Muscle of back (tissue), 3 donors: ENCODE measurements at regions not wholly inside any gene's neighbourhood (a gene's known extent, or its start where the extent isn't known, plus 50 kb on each side); places are given as distances from the start of the nearest gene placed in this dataset.

Source experiments
- DNase-seq, 3 donors: peaks; one replicate each; pipeline versions ENCODE4 v3.0.0 to v3.0.0-alpha.2; 2013

DNA sequence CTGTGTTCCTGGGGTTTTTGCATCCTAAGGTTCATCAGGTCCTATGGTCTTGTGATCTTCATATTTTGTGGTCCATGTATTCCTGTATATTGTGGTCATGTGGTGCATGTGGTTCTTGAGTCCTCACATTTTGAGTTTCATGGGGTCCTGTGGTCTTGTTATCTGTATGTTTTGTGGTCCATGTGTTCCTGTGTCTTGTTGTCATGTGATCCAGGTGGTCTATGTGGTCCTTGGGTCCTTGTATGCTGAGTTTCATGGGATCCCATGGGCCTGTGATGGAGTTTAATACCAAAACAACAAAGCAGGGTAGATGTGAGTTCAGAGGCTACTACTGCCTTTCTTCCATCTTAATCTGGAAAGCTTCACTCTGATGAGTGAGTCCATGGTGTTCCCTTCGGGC, 166.4 kb downstream of the TMEM18 start:
- no peak for DNase-seq

DNA sequence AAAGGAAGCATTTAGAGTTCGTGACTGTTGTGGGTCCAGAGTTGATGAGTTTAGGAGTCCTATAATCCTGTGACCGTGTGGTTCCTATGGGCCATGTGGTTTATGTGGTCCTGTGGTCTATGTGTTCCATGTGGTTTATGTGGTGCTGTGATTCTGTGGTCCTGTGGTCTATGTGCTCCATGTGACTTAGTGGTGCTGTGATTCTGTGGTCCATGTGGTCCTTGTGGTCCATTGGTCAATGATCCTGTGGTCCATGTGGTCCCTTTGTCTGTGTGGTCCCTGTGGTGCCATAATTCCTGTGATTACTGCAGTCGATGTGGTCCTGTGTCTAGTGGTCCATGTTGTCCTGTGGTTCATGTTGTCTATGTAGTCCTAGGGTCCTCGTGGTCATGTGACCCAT, 167.3 kb downstream of the TMEM18 start:
- DNase-seq = no peak

DNA sequence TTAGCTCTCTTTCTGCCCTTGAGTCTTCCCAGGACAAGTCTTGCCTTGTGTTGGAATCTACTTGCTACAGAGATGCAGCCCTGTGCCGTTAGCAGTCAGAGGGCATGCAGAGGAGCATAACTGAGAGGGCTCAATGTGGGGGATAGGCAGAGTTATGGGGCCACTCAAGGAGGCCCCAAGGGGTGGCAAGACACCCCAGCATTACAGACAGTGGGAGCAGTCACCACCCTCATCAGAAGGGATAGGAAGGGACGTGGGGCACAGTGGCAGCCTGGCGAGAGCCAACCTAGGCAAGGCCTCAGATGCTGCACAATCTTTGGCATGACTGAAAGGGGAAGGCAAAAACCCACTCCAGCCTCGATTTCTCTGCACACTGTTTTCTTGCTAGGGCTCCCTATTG, 169.1 kb downstream of the TMEM18 start:
- DNase-seq = no peak

- DNase-seq = no peak
Measured at GRCh38 chr2:506866-507265, 170.3 kb downstream of the TMEM18 start.

DNA sequence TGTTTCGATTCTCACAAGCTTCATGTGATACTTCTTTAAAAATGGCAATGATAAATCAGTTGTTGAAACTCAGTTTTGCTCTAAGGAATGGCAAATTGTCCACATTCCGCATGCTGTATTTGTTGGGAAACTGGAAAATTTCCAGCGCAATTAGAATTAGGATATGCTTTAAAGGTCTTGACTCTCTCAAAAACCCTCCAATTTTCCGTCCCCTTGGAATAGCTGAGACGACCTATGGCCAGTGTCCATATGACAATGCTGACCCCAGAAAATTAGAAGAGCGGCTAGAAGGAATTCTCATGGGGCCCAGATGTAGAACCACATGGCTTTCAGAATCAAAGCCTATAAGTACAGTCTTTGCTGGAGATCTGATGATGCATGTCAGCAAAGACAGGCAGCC, 170.8 kb downstream of the TMEM18 start:
- peak; percentile 28 to 65 (median 47) for DNase-seq

GRCh38 chr2:505941-506340, 171.3 kb downstream of the TMEM18 start:
- no peak for DNase-seq

DNA sequence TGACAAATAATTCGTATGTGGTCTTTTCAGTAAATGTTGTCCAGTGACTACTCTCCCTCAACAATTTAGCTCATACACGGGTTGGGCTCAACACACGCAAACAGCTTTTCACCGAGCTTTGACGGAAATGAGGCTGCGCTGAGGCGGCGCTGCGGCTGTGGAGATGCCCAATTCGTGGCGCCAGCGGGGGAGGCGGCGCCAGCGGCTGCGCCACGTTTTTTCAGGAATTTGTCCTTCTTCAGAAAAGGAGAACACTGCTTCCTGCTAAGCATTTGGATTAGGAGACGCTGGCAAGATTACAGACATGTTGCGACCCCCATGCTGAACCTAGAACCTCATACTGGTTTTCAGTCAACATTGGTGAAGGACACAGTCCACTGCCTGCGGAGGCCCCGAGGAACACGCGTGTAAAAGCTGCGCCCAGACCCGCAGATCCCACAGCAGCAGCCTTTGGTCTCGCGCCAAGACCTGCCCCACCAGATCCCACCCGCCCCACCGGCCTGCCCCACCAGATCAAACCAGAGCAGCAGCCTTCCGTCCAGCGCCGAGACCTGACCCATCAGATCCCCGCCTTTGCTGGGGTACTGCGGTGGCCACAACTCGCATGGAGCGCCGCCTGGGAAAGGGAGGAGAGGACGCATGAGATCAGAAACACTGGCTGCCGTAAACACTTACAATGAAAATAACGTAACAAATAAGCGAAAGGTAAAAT, 173.8 kb downstream of the TMEM18 start:
- no peak for DNase-seq

DNA sequence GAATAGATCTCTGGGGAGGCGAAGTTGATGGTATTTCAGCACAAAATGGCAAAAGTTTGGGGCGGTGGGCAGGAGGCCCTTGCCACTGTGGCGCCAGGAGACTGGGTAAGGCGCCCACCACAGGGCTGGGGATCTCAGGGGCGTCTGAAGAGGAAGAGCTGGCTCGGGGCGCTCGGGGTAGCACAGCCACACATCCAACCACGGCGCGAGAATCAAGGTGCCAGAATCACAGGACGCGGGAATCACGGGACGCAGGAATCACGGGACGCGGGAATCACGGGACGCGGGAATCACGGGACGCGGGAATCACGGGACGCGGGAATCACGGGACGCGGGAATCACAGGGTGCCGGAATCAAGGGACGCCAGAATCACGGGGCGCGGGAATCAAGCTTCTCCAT, 174.4 kb downstream of the TMEM18 start:
- no peak for DNase-seq

DNA sequence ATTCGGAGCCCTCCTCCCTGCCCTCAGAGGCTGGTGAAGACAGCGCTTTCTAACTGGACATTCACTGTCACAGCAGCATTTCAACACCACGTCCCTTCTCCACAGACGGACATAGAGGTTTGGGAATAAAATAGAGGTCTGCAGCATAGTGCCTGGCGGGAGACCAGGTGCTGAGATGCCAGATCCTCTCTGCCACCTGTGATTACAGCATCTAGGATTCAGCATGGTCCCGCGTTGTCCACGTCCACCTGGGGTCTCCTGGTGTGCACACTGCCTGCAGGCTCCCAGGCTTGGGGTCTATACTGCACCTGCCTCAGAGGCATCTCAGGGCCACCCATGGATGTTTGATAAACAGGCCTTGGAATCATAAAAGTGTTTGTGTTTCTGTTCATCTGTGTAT, 175.5 kb downstream of the TMEM18 start:
- no peak for DNase-seq

- no peak for DNase-seq
Measured at GRCh38 chr2:501130-501529, 176.1 kb downstream of the TMEM18 start.

GRCh38 chr2:499726-500125, 177.5 kb downstream of the TMEM18 start:
- no peak for DNase-seq

DNA sequence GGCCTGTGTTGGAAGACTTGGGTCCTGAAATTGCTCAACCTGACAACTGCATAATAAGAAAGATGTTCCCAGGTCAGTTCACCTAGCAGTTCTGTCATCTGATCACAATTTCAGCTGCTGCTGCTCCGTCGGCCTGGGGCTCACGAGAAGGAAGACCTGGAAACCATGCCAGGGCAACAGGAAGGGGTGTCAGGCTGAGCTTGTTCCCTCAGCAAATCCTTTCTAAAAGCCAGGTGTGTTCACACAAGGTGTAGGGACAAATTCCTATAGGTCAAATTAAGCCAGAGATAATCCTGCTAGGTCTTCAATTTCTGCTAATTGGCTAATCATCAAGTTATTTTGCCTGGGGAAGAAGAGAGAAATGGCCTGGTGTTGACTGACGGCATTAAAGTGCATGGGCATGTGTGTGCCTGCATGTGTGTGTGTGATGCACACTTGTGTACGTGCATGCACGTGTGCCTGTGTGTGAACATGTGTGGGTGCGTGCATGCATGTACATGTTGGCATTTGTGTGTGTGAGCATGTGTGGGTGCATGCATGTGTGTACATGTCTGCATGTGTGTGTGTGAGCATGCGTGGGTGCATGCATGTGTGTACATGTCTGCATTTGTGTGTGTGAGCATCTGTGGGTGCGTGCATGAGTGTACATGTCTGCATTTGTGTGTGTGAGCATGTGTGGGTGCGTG, 178.6 kb downstream of the TMEM18 start:
- no peak for DNase-seq

DNA sequence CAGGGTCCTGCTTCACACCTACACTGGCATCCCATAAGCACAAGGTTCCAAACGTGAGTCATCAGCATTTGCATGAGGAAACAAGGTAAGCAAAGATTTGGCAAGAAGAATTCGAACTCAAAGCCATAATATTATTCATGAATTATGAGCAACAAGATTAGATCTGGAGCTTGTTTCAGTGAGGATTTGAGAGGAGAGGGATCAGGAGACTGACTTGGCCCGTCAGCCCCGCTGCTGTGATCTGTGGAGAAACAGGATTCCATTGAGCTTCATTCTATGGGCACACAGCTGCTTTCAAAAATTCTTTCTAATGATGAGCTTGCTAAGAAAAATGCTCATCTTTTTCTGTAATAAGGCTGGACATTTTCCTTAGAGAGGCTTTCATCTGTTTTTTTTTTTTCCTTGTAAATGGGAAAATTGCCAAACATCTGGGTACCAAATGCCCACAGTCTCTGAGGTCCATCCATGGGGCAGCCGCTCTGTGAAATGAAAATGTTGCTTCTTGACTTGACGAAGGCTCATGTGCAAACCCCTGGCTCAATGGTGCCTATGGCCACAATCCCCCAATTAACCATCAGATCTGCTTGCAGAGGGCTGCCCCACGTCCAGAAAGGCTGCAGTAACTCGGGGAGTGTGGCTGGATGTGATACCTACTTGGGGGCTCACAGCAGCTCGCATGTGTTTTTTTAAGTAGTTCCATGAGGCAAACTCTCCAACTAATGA, 179.3 kb downstream of the TMEM18 start:
- no peak for DNase-seq

GRCh38 chr2:496729-497128, 180.5 kb downstream of the TMEM18 start:
- no peak for DNase-seq

GRCh38 chr2:495745-496275, 181.4 kb downstream of the TMEM18 start:
- DNase-seq = no peak

DNA sequence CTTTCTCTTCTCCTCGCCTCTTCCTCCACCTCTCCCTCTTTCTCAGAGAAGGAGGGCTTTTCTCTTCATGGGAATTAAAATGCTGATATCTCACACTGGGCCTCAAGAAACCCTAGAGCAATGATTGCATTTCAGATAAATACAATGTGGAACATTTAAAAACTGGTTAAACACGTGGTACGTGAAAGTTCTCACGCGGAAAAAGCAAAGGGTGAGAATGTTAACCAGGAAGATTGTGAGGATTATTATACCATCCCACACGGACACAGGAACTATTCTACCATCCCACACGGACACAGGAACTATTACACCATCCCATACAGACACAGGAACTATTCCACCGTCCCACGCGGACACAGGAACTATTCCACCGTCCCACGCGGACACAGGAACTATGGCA, 182.4 kb downstream of the TMEM18 start:
- no peak for DNase-seq

GRCh38 chr2:493228-493627, 184.0 kb downstream of the TMEM18 start:
- DNase-seq = no peak

DNA sequence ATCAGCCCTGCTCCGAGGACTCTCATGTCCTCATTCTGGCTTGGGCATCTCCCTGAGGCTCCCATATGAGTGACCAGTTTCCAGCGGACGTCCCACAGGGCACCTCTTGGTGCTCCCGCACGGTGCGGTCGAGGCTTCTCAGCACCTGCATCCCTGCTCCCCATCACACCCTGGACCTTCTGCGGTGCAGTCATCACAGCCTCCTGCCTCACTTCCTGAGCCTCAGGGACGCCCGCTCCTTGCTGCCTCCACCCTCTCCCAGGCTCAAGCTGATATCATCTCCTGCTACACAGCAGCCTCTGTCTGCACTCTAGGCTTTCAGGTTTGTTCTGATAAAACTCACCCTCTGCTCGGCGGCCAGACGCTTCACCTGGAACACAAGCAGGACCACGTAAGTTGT, 185.0 kb downstream of the TMEM18 start:
- no peak for DNase-seq

- DNase-seq = no peak
Measured at GRCh38 chr2:489838-490237, 187.4 kb downstream of the TMEM18 start.

DNA sequence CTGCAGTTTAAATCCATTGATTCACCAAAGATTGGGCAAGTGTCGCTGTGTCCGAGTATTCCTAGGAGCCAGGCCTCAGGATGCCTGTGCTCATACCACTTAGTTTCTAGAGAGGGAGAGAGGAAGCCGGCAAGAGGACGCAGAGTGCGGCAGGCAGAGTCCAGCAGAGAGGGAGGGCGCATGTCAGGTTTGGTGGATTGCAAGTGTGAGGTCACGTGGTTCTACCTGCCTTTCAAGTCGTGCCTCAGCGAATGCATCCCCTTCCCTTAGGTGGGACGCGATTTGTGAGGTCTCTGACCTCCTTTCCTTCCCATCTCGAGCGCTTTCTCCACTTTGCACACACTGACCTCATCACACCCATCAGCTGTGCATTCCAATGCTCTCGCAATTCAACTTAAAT, 188.1 kb downstream of the TMEM18 start:
- peak in 1 of 3 donors; percentile 27 for DNase-seq

DNA sequence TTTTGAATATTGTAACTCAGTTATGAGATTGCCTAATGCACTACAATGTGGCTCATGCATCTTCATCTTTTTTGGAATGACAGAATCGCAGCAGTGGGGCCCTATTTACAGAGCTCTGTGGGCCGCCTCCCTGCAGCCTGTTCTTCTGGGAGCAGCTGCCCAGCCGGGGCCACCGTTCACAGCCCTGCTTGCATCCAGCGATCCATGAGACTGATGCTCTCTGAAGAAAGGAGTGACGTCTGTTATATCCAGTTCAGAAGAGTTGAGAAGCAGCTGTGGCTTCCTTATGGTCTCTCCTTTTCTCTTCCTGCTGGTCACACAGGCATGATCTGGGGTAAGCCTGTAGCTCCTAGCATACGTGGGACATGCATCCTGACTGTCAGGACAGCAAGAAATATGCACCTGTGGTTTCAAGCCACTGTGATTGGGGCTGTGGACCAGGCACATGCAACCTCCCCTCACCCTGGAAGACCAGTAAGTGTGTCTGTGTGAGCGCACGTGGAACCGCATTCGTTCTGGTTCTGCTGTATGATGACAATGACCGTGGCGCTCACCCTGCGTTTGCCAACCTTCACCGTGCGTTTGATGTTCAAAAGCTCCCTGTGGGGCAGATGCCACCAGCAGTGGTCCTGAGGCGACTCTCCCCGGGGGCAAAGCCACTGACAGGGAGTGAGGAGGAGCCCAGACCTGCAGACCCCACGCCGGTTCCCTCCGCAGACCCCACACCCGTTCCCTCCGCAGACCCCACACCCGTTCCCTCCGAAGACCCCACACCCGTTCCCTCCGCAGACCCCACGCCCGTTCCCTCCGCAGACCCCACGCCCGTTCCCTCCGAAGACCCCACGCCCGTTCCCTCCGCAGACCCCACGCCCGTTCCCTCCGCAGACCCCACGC, 189.8 kb downstream of the TMEM18 start:
- DNase-seq = no peak

DNA sequence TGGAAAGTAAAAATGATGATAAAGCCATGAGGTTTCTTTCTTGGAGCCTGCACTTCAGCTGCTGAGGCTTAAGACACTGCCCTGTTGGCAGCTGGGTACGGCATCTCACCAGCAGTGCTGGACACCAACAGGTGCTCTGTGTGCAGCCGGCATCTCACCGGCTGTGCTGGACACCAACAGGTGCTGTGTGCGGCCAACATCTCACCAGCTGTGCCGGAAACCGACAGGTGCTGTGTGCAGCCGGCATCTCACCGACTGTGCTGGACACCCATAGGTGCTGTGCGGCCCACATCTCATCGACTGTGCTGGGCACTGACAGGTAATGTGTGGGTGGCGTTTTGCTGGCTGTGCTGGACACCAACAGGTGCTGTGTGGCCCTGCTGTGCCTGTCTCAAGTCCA, 190.8 kb downstream of the TMEM18 start:
- DNase-seq = peak in 1 of 3 donors; percentile 23
